ENCODE measurements at regions not wholly inside any gene's neighbourhood (a gene's known extent, or its start where the extent isn't known, plus 50 kb on each side); places are given as distances from the start of the nearest gene placed in this dataset.

DNA sequence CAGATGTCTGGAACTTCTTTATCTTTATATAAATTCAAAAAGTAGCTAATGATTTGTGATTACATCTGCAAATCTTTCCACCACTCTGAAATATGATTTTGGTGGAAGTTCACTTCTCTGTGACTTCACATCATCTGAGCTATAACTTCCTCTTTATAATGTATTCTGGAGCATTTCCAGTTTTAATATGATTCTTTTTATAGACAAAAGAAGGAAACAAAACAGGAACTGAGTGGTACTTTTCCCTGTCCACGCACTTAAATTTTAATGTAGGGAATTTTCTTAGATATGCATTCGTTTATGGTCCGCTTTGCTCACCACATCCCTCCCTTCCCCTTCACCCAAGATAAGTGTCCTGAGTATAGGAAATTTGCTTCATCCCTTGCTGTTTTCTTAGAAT lies 333.5 kb downstream of the CHSY3 start:
- ATAC-seq (no peak), DNase-seq (no peak), FAIRE-seq (no peak)
- Histone ChIP-seq H3K27ac (no peak overlapping the region), H3K4me3 (no peak overlapping the region), H3K36me3 (no peaks in the 10 kb centered on the region), H3K9me3 (no peaks in the 10 kb centered on the region), H3K4me1 (no peaks in the 10 kb centered on the region), H3K27me3 (no peaks in the 10 kb centered on the region)
- TF ChIP-seq CTCF (IDR thresholded peaks at IDR 0.05) = no peak
- intact Hi-C loops (cut with DNase I) = no loop called here
- WGBS, 2 donors = 45 to 68% methylated on average over 3 of the region's 3 CpGs

All from pancreas (tissue), 10 donors.